Posterior vena cava (tissue), 2 donors: ENCODE measurements at regions not wholly inside any gene's neighbourhood (a gene's known extent, or its start where the extent isn't known, plus 50 kb on each side); places are given as distances from the start of the nearest gene placed in this dataset.
"Not testable (repeated sequence)": the region's sequence is repeated elsewhere in the genome, so short reads cannot be mapped to it uniquely, and the experiment has no call there.

Experiments used
- DNase-seq: peaks from one replicate; pipeline ENCODE4 v3.0.0-alpha.2; 2020; ENCODE audit warnings: low spot score
- intact Hi-C, 2 donors: fragments of 100-400 bp; cut with DNase I; formaldehyde crosslinking; loops; one replicate each; pipeline versions ENCODE4 v1.14.1 to v1.14.2; 2022 to 2023
- donor health status: DM: yes; HTN: yes; CAD: no.
- donor health status: DM: yes; HTN: yes; CAD: no.

GRCh38 chr6:5899216-5900045 lies 107.3 kb downstream of the NRN1 start:
- intact Hi-C loops, result no loop called here
- DNase-seq, result no peak

- intact Hi-C loops, result no loop called here
- no peak for DNase-seq
Observed at GRCh38 chr6:5898563-5898962, 108.2 kb downstream of the NRN1 start.

GRCh38 chr6:5898102-5898501 lies 108.6 kb downstream of the NRN1 start:
- intact Hi-C loops, result no loop called here
- DNase-seq, result no peak

- intact Hi-C loops, result no loop called here
- DNase-seq, result no peak
Observed at GRCh38 chr6:5896476-5897200, 110.1 kb downstream of the NRN1 start.

GRCh38 chr6:5894357-5894756 lies 112.4 kb downstream of the NRN1 start:
- intact Hi-C loops, result no loop called here
- no peak for DNase-seq

GRCh38 chr6:5893295-5893694 lies 113.4 kb downstream of the NRN1 start:
- DNase-seq, result no peak
- intact Hi-C loops, result no loop called here

GRCh38 chr6:5892669-5893068 lies 114.1 kb downstream of the NRN1 start:
- no peak for DNase-seq
- intact Hi-C loops, result no loop called here

GRCh38 chr6:5878792-5879191 lies 127.9 kb downstream of the NRN1 start:
- intact Hi-C loops, result no loop called here
- DNase-seq, result no peak

- intact Hi-C loops, result no loop called here
Observed at GRCh38 chr6:5876076-5876475, 130.6 kb downstream of the NRN1 start.

GRCh38 chr6:5873976-5874375 lies 132.7 kb downstream of the NRN1 start:
- intact Hi-C loops, DNase-seq: not testable (repeated sequence)

More at GRCh38 chr6:5876076-5876475, 130.6 kb downstream of the NRN1 start:
- no peak for DNase-seq

- no peak for DNase-seq
- intact Hi-C loops, result no loop called here
Observed at GRCh38 chr6:5871296-5871695, 135.4 kb downstream of the NRN1 start.

GRCh38 chr6:5869676-5870075 lies 137.0 kb downstream of the NRN1 start:
- intact Hi-C loops, result no loop called here
- no peak for DNase-seq

- intact Hi-C loops, result no loop called here
- no peak for DNase-seq
Observed at GRCh38 chr6:5869261-5869660, 137.5 kb downstream of the NRN1 start.

GRCh38 chr6:5866547-5867051 lies 140.1 kb downstream of the NRN1 start:
- intact Hi-C loops, result no loop called here
- no peak for DNase-seq

- intact Hi-C loops, result no loop called here
- no peak for DNase-seq
Observed at GRCh38 chr6:5865506-5866031, 141.2 kb downstream of the NRN1 start.

- no peak for DNase-seq
- intact Hi-C loops, result no loop called here
Observed at GRCh38 chr6:5860849-5861248, 145.9 kb downstream of the NRN1 start.

GRCh38 chr6:5855787-5856470 lies 150.8 kb downstream of the NRN1 start:
- intact Hi-C loops, result no loop called here
- DNase-seq, result no peak

- DNase-seq, result no peak
- intact Hi-C loops, result no loop called here
Observed at GRCh38 chr6:5854899-5855298, 151.8 kb downstream of the NRN1 start.

GRCh38 chr6:5851261-5851757 lies 155.4 kb downstream of the NRN1 start:
- DNase-seq, result no peak
- intact Hi-C loops, result no loop called here

- intact Hi-C loops, result no loop called here
- no peak for DNase-seq
Observed at GRCh38 chr6:5850848-5851255, 155.9 kb downstream of the NRN1 start.
